ENCODE measurements at regions not wholly inside any gene's neighbourhood (a gene's known extent, or its start where the extent isn't known, plus 50 kb on each side); places are given as distances from the start of the nearest gene placed in this dataset.

- no peak overlapping the region for H3K18ac ChIP-seq (ENCODE audit: extremely low read depth, low read length)
- H3K27ac ChIP-seq (ENCODE audit: low read depth, low read length) = no peak overlapping the region
- H3K23ac ChIP-seq (ENCODE audit: insufficient read length) = no peak overlapping the region
- no peak overlapping the region for H3K4ac ChIP-seq (replicated peaks; ENCODE audit: insufficient read length, low read depth, low read length)
- H3K79me1 ChIP-seq (ENCODE audit: low read depth, low read length) = no peaks in the 10 kb centered on the region
- no peak overlapping the region for H3K4me2 ChIP-seq (ENCODE audit: insufficient read depth in 1 of 2, low read depth in 2 of 2, low read length in 2 of 2)
- H3K9me3 ChIP-seq (ENCODE audit: insufficient read depth in 2 of 2, low read depth in 1 of 2, low read length in 1 of 2) = no peaks in the 10 kb centered on the region
- H2BK120ac ChIP-seq (replicated peaks; ENCODE audit: low read depth, low read length) = no peak overlapping the region
- DNase-seq (ENCODE audit: low read depth in 1 of 2, low spot score in 2 of 2) (no peak), FAIRE-seq (no peak)
- no peaks in the 10 kb centered on the region for H4K20me1 ChIP-seq (replicated peaks in 1 of 2; ENCODE audit: control insufficient read depth in 1 of 2, insufficient read depth in 2 of 2, low read length in 2 of 2)
- H3K9ac ChIP-seq (replicated peaks in 1 of 4; ENCODE audit: extremely low read depth in 1 of 4, low read depth in 3 of 4, low read length in 3 of 4) = no peak overlapping the region
- H2AK5ac ChIP-seq (ENCODE audit: low read depth, low read length) = no peak overlapping the region
- no peak overlapping the region for H4K5ac ChIP-seq (ENCODE audit: insufficient read length, low read depth, low read length)
- no peak overlapping the region for H4K8ac ChIP-seq (ENCODE audit: extremely low read depth, insufficient read depth, low read length)
- no peaks in the 10 kb centered on the region; a peak in 1 of 7 replicates for H3K4me1 ChIP-seq (replicated peaks in 1 of 4; ENCODE audit: control insufficient read depth in 3 of 4, insufficient read depth in 4 of 4, low read length in 3 of 4)
- no peaks in the 10 kb centered on the region; a peak in 1 of 8 replicates for H3K36me3 ChIP-seq (ENCODE audit: control insufficient read depth in 2 of 4, insufficient read depth in 4 of 4, low read length in 3 of 4)
- no peak overlapping the region for H3K4me3 ChIP-seq (ENCODE audit: extremely low read depth in 1 of 4, insufficient read depth in 2 of 4, low read depth in 3 of 4, low read length in 4 of 4)
- no peak overlapping the region for H2BK20ac ChIP-seq (ENCODE audit: low read length)
- no peak overlapping the region for H3K56ac ChIP-seq (replicated peaks; ENCODE audit: insufficient read length, low read depth, low read length)
- no peak overlapping the region for H3K14ac ChIP-seq (ENCODE audit: insufficient read length)
- H4K91ac ChIP-seq (replicated peaks; ENCODE audit: insufficient read length, low read length) = no peak overlapping the region
- CTCF ChIA-PET (ENCODE audit: partially characterized antibody) = interaction anchor here (1.3 to 1.5 kb wide), 2 partner anchors 80 to 263 kb away, joined by 3 to 5 read pairs; no protein-coding TSS in a partner anchor
- no peak for TF ChIP-seq NRF1 (IDR thresholded peaks at IDR 0.05; ENCODE audit: low read depth, low read length)
- no peak overlapping the region for H2AFZ ChIP-seq (ENCODE audit: low read length)
- no peaks in the 10 kb centered on the region for H3K79me2 ChIP-seq (ENCODE audit: control insufficient read depth in 1 of 2, insufficient read depth in 2 of 2, low read length in 2 of 2)
- H3K23me2 ChIP-seq (ENCODE audit: low read depth, low read length) = no peaks in the 10 kb centered on the region
- H3K27me3 ChIP-seq (replicated peaks in 1 of 4; ENCODE audit: control insufficient read depth in 3 of 4, extremely low read depth in 1 of 4, insufficient read depth in 3 of 4, low read length in 3 of 4) = no peaks in the 10 kb centered on the region
- H2BK5ac ChIP-seq (ENCODE audit: low read depth, low read length) = no peak overlapping the region
- no peak overlapping the region for H2BK12ac ChIP-seq (ENCODE audit: low read depth, low read length)
- H2BK15ac ChIP-seq (ENCODE audit: low read length) = no peak overlapping the region
- POLR2A ChIA-PET (ENCODE audit: partially characterized antibody) = no interaction called here
These were observed 72.9 kb upstream of the SPIN4 start for GRCh38 chrX:63424063-63424462.
